ENCODE measurements at regions not wholly inside any gene's neighbourhood (a gene's known extent, or its start where the extent isn't known, plus 50 kb on each side); places are given as distances from the start of the nearest gene placed in this dataset.

DNA sequence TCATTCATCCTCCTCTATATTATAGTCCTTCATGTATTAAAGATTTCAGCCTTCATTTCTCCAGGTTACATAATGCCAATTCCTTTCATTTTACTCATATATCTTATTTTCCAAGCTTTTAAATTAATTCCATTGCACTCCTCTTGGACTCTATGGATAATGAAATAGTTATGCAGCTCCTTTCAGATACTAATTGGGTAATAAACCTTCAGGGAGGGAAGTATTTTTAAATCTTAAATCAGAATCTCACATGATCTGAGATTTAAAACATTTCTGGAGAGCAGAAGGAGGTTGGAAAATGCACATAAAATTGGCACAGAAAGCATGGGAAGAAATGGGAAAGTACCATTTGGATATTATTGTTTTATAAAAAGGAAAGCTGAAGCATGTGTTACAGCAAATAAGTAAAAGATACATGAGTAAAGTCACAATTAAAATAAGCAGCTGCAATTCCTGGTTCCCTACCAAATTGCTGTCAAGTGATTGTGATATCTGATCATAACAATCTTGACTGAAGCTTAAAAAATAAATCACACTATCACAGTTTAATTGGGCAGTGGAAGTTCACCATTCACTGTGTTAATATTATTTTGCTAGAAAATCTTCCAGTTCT lies 257.9 kb upstream of the NREP start:
- DNase-seq (no peak), ATAC-seq (no peak)
- no peaks in the 10 kb centered on the region for H3K9me2 ChIP-seq (replicated peaks; ENCODE audit: low read length)
- CTCF ChIA-PET: interaction anchor here (0.7 kb wide), 1 partner anchor 834 kb away, joined by 3 read pairs; no protein-coding TSS in a partner anchor
- no peak for TF ChIP-seq EZH2phosphoT487 (IDR thresholded peaks at IDR 0.05; ENCODE audit: borderline replicate concordance, low read length)
- TF ChIP-seq, protein P1, sequence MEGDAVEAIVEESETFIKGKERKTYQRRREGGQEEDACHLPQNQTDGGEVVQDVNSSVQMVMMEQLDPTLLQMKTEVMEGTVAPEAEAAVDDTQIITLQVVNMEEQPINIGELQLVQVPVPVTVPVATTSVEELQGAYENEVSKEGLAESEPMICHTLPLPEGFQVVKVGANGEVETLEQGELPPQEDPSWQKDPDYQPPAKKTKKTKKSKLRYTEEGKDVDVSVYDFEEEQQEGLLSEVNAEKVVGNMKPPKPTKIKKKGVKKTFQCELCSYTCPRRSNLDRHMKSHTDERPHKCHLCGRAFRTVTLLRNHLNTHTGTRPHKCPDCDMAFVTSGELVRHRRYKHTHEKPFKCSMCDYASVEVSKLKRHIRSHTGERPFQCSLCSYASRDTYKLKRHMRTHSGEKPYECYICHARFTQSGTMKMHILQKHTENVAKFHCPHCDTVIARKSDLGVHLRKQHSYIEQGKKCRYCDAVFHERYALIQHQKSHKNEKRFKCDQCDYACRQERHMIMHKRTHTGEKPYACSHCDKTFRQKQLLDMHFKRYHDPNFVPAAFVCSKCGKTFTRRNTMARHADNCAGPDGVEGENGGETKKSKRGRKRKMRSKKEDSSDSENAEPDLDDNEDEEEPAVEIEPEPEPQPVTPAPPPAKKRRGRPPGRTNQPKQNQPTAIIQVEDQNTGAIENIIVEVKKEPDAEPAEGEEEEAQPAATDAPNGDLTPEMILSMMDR (conservative IDR thresholded peaks at IDR 0.05; ENCODE audit: low read depth, low read length): no peak
- TF ChIP-seq EZH2 (IDR thresholded peaks at IDR 0.05; ENCODE audit: low read length, unreplicated experiment): no peak
- no peak overlapping the region for H2AFZ ChIP-seq (ENCODE audit: low read length)
- no peaks in the 10 kb centered on the region for H3K27me3 ChIP-seq (ENCODE audit: low read length)
- H3K36me3 ChIP-seq (ENCODE audit: low read depth, low read length): no peaks in the 10 kb centered on the region
- intact Hi-C loops (cut with micrococcal nuclease): loop anchor here (5.0 kb wide), 2 partner anchors 158 to 463 kb away; no protein-coding TSS in a partner anchor
- H3K9ac ChIP-seq (ENCODE audit: low read length): no peak overlapping the region
- H3K79me2 ChIP-seq (ENCODE audit: low read length): no peaks in the 10 kb centered on the region
- H4K20me1 ChIP-seq (ENCODE audit: low read length): no peaks in the 10 kb centered on the region
- H3K9me3 ChIP-seq (ENCODE audit: low read length): no peaks in the 10 kb centered on the region
- peaks cover 18% of the 10 kb centered on the region for H3K4me1 ChIP-seq (ENCODE audit: insufficient read depth, low read length)
- no peak overlapping the region for H3K27ac ChIP-seq (ENCODE audit: low read length)
- H3F3A ChIP-seq (ENCODE audit: low read length, unreplicated experiment): no peaks in the 10 kb centered on the region
- H3K4me2 ChIP-seq (ENCODE audit: low read length): no peak overlapping the region
- no TSS peak for BruUV-seq (replicated peaks)
- H3K4me3 ChIP-seq (ENCODE audit: low read length): no peak overlapping the region
- POLR2A ChIA-PET (ENCODE audit: unreplicated experiment): no interaction called here

DNA sequence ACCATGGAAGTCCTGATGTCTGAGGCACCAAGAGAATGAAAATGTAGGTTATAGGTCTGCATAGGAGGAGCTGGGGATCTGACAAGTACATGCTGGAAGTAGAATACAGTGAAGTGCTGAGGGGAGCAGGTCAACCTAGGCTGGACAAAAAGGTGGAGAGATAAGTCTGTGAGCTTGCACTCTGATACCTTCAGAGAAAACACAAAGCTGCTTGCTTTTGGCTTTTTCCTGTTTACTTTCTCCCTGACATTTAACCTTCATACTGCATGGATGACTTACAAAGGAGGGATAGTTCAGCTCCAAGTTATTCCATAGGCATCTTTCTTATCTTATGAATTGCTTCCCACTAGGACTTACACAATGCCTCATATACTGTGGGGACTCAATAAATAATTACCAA lies 256.7 kb upstream of the NREP start:
- ChIA-PET CTCF (no interaction called here), POLR2A (ENCODE audit: unreplicated experiment) (interaction anchor here (0.6 kb wide), 1 partner anchor 18 kb away, joined by 3 read pairs; no protein-coding TSS in a partner anchor)
- Histone ChIP-seq H3K4me1 (ENCODE audit: insufficient read depth, low read length) (peaks cover 18% of the 10 kb centered on the region), H2AFZ (ENCODE audit: low read length) (no peak overlapping the region), H3K9me2 (replicated peaks; ENCODE audit: low read length) (no peaks in the 10 kb centered on the region), H3K9ac (ENCODE audit: low read length) (no peak overlapping the region), H3K36me3 (ENCODE audit: low read depth, low read length) (no peaks in the 10 kb centered on the region), H3K27me3 (ENCODE audit: low read length) (no peaks in the 10 kb centered on the region), H3F3A (ENCODE audit: low read length, unreplicated experiment) (no peaks in the 10 kb centered on the region), H3K27ac (ENCODE audit: low read length) (no peak overlapping the region), H3K4me3 (ENCODE audit: low read length) (no peak overlapping the region), H3K4me2 (ENCODE audit: low read length) (no peak overlapping the region), H3K9me3 (ENCODE audit: low read length) (no peaks in the 10 kb centered on the region), H3K79me2 (ENCODE audit: low read length) (no peaks in the 10 kb centered on the region), H4K20me1 (ENCODE audit: low read length) (no peaks in the 10 kb centered on the region)
- DNase-seq (no peak), ATAC-seq (peak; percentile 20)
- intact Hi-C loops (cut with micrococcal nuclease): loop anchor here (5.0 kb wide), 2 partner anchors 156 to 461 kb away; no protein-coding TSS in a partner anchor
- BruUV-seq (replicated peaks): no TSS peak
- TF ChIP-seq EZH2phosphoT487 (IDR thresholded peaks at IDR 0.05; ENCODE audit: borderline replicate concordance, low read length): no peak
- TF ChIP-seq, protein P1 (conservative IDR thresholded peaks at IDR 0.05; ENCODE audit: low read depth, low read length): no peak

DNA sequence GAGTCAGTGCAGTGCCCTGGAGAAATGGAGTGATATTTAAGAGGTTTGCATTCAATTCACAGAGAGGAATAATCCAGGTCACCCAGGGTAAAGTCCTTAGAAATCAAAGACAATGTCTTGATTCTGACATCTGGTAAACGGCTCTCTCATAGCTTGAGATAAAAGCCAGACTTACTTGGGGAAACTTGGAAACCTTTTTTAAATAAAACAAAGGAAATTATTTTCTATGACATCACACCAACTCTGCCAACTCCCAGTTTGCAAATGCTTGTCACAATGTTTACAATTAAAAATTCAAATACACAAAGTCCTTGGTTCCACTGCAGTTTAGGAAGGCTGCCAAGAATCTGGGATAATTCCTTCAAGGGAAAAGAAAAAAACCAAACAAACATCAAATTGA lies 255.1 kb upstream of the NREP start:
- H3K4me2 ChIP-seq (ENCODE audit: low read length): no peak overlapping the region

More for the DNA sequence above, 255.1 kb upstream of the NREP start:
- POLR2A ChIA-PET (ENCODE audit: unreplicated experiment): interaction anchor here (0.6 kb wide), 1 partner anchor 268 kb away, joined by 3 read pairs; no protein-coding TSS in a partner anchor
- Histone ChIP-seq H3K36me3 (ENCODE audit: low read depth, low read length) (no peaks in the 10 kb centered on the region), H4K20me1 (ENCODE audit: low read length) (no peaks in the 10 kb centered on the region), H3K4me1 (ENCODE audit: insufficient read depth, low read length) (peaks cover 18% of the 10 kb centered on the region), H3K27ac (ENCODE audit: low read length) (peak overlapping the region; percentile 24; the same call in 1 of the 2 replicates), H3K27me3 (ENCODE audit: low read length) (no peaks in the 10 kb centered on the region), H3K9ac (ENCODE audit: low read length) (no peak overlapping the region), H3K9me2 (replicated peaks; ENCODE audit: low read length) (no peaks in the 10 kb centered on the region), H3F3A (ENCODE audit: low read length, unreplicated experiment) (no peaks in the 10 kb centered on the region), H3K9me3 (ENCODE audit: low read length) (no peaks in the 10 kb centered on the region), H3K4me3 (ENCODE audit: low read length) (no peak overlapping the region), H3K79me2 (ENCODE audit: low read length) (no peaks in the 10 kb centered on the region), H2AFZ (ENCODE audit: low read length) (no peak overlapping the region)
- intact Hi-C loops (cut with micrococcal nuclease): loop anchor here (5.0 kb wide), 2 partner anchors 155 to 460 kb away; no protein-coding TSS in a partner anchor
- DNase-seq (peak; percentile 58), ATAC-seq (peak; percentile 75)
- CTCF ChIA-PET: no interaction called here
- no peak for TF ChIP-seq EZH2 (IDR thresholded peaks at IDR 0.05; ENCODE audit: low read length, unreplicated experiment)
- TF ChIP-seq EZH2phosphoT487 (IDR thresholded peaks at IDR 0.05; ENCODE audit: borderline replicate concordance, low read length): no peak
- TF ChIP-seq, protein P1 (conservative IDR thresholded peaks at IDR 0.05; ENCODE audit: low read depth, low read length): no peak
- BruUV-seq (replicated peaks): no TSS peak
